NCI-H510A treated with DMSO at 0.1 percent for 48 hours (cell line): ENCODE measurements at regions not wholly inside any gene's neighbourhood (a gene's known extent, or its start where the extent isn't known, plus 50 kb on each side); places are given as distances from the start of the nearest gene placed in this dataset.
"Not testable (repeated sequence)": the region's sequence is repeated elsewhere in the genome, so short reads cannot be mapped to it uniquely, and the experiment has no call there.

Source experiments
- DNase-seq: peaks from one replicate; lab custom pipeline; 2025; lab: John Stamatoyannopoulos, UW

DNA sequence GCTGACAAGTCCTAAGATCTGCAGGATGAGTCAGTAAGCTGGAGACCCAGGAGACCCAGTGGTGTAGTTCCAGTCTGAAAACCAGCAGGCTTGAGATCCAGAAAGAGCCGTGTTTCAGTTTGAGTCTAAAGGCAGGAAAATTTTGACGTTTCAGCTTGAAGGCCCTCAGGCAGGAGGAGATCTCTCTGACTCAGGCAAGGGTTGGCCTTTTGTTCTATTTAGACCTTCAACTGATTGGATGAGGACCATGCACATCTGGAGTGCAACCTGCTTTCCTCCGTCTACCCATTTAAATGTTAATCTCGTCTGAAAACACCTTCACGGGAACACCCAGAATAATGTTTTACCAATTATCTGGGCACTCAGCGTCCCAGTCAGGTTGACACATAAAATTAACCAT, 69.5 kb downstream of the NPIPA7 start:
- DNase-seq = not testable (repeated sequence)

DNA sequence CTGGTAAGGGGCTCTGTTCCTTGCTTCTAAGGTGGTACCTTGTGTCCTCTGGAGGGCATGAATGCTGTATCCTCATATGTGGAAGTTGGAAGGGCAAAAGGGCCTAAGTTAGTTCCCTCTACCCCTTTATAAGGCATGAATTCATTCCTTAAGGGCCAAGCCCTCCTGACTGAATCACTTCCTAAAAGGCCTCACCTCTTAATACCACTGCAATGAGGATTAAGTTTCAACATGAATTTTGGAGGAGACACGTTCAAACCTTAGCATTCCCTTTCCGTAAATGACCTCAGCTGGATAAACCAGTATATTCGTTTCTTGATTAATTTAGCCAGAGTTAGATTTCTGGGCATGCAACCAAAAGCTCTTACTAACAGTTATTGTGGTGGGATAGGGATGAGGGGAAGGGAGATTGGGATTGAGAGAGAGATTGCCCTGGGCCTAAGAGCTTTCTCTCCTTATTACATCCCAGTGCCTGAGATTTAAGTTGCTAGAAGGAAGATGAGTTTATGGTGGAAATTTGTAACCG, 70.8 kb downstream of the NPIPA7 start:
- DNase-seq = not testable (repeated sequence)

DNA sequence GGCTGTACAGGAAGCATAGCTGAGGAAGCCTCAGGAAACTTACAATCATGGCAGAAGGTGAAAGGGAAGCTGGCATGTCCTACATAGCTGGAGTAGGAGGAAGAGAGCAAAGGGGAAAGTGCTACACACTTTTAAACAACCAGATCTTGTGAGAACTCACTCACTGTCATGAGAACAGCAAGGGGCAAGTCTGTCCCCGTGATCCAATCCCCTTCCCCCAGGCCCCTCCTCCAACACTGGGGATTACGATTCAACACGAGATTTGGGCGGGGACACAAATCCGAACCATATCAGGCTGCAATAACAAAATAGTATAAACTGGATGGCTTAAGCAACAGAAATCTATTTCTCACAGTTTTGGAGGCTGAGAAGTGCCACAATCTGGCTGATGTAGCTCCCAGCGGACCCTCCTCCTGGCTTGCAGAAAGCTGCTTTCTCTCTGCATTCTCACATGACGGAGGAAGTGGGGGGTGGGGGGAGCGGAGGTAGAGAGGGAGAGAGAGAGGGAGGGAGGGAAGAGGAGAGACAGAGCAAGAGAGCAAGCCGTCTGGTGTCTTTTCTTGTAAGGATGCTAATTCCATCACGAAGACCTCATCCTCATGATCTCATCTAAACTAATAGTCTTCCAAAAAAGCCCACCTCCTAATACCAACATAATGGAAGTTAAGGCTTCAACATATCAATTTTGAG, 72.9 kb downstream of the NPIPA7 start:
- not testable (repeated sequence) for DNase-seq

DNA sequence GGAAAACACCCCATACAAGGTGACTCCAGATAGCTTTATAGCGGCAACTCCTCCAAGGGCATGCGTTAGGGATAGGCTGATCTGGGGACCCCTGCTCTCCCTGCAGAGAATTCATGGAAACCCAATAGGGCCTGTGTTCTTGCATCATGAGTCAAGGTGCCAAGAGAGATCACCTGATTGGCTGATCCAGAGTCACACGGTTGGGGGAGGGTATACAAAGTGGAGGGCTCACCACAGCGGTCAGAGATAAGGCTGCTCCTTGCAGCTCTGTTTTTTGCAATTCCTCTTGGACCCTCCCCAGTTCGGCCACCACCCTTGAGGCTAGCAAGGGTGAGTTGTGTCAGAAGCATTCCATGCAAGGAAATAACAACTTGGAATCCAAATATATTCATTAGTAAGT, 79.6 kb downstream of the NPIPA7 start:
- not testable (repeated sequence) for DNase-seq

DNA sequence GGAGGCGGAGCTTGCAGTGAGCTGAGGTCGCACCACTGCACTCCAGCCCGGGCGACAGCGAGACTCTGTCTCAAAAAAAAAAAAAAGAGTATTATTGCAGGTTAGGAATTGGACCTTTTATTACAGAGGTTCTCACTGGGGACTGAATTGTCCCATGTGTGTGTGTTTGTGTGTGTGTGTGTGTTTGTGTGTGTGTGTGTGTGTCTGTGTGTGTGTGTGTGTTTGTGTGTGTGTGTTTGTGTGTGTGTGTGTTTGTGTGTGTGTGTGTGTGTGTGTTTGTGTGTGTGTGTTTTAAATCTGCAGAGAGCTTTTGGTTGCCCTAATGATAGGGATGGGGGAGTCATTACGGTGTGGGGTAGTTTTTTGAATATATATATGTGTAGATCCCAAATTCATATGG, 84.9 kb downstream of the NPIPA7 start:
- DNase-seq = not testable (repeated sequence)

DNA sequence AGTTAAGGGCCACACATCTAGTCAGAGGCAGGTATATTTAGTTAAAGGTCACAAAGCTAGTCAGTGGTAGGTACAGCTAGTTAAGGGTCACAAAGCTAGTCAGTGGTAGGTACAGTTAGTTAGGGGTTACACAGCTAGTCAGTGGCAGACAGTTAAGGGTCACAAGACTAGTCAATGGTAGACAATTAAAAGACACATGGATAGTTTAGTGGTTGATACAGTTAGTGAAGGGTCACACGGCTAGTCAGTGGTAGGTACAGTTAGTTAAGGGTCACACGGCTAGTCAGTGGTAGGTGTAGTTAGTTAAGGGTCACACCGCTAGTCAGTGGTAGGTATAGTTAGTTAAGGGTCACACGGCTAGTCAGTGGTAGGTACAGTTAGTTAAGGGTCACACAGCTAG, 110.0 kb downstream of the NPIPA7 start:
- not testable (repeated sequence) for DNase-seq

DNA sequence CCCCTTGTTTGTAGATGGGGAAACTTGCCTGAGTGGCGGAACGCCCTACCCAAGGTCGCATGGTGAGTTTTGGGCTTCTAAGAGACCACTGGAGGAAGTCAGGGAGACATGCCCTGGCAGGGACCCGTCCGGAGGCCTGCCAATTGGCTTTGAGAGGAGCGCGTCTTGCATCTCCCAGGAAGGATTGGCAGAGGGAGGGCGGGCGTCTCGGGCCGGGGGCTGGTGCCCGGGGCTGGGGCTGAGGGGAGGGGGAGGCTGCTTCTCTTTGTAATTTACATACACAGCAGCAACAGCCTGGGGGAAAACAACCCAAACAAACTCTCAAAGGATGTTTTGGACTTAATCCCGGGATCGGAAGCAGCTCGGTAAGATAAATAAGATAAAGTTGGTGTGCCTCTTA, 110.5 kb downstream of the NPIPA7 start:
- DNase-seq = not testable (repeated sequence)

DNA sequence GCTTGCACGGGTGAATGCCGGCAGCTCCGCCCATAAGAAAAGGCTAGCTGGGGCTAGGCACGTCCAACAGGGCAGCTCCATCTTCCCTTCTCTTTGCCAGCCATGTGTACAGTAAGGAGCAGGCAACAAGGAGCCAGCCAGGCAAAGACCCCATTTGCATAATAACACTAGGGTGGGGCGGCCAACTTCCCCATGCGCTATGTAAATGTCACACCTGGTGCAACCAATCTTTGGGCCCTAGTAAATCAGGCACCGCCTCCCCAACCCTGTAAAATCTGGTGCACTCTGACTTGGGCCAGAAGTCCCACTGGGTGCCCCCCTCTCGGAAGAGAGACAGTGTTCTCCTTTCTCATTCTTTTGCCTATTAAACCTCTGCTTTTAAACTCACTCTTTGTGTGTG, 115.2 kb downstream of the NPIPA7 start:
- DNase-seq = not testable (repeated sequence)

DNA sequence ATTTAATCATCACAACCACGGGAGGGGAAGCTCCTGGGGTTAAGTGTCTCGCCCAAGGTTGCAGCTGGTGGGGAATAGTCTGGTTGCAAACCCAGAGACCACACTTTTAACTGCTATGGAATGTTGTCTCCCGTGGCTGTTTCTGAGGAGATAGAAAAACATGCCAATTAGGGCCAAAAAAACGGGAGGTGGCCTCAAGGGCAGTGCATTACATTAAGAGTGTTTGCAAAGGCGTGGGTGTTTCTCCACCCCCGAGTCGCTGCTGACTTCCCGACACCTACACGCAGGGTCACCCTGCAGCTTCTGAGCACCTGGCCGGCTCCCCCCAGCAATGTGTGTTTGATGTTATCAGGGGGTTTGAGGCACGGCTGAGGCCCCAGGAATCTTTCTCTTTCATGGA, 116.1 kb downstream of the NPIPA7 start:
- DNase-seq = not testable (repeated sequence)

DNA sequence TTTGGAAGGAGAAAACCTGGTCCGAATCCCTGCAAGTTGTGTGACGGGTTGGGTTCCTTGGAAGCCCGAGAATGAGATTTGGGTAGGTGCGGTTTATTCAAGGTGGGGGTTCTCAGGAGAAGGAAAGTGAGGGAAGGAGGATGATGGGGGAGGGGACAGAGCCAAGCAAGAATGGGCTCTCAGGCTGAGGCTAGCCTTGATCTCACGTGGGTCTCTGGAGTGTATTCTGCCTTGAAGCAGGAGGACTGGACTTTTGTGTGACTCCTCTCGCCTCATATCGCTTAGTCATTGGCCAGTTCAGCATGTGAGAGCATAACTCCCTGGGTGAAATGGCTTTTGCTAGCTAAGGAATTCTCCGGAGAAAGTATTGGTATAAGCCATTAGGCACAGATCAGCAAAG, 120.9 kb downstream of the NPIPA7 start:
- not testable (repeated sequence) for DNase-seq

DNA sequence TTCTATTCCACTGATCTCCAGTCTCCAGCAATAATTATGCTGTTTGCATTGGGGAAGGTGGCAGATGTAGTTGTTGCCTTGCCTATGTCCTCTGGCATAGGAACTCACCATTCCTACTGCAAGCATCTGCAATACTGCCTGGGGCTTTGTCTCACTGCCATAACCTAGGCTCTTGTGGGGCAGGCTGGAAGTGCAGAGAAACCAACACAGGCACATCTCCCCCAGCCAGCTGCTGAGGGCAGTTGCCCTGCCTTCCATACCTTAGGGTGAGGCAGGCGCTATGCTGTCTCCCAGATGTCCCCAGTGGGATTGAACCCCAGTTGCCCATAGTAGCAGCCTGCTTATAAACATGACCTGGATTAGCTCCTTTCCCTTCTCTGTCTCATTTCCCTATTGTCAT, 128.1 kb downstream of the NPIPA7 start:
- not testable (repeated sequence) for DNase-seq

DNA sequence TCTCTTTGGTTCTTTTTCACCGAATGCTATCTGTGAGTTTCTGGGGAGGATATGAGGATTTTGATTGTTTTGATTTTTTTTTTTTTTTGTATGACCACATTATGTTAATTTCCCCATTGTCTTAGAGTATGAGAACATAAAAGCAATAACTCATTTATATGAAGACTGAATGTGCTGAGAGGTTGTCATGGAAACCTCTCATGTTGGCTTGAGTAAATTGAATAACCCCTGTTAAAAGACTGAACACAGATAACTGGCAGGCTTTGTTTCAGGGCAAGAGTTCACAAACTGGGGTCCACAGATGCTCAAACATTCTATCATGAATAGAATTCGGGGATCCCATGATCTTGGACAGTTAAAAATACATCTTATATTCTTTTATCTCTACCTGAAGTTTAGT, 129.4 kb downstream of the NPIPA7 start:
- not testable (repeated sequence) for DNase-seq

DNA sequence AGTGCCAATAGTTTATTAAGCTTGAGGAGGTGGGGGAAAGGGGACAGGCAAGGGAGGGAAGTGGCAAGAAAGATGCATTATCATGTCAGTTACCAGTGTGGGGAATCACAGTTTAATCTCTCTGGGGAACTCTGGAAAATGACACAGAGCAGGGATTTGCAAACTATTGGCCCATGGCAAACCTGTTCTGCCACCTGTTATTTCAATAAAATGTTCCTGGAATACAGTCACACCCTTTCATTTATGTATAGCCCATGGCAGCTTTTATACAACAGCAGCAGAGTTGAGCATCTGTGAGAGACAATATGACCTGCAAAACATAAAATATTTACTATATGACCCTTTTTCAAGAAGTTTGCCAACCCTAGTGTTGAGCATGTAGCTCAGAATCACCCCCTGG, 140.5 kb downstream of the NPIPA7 start:
- DNase-seq = not testable (repeated sequence)

DNA sequence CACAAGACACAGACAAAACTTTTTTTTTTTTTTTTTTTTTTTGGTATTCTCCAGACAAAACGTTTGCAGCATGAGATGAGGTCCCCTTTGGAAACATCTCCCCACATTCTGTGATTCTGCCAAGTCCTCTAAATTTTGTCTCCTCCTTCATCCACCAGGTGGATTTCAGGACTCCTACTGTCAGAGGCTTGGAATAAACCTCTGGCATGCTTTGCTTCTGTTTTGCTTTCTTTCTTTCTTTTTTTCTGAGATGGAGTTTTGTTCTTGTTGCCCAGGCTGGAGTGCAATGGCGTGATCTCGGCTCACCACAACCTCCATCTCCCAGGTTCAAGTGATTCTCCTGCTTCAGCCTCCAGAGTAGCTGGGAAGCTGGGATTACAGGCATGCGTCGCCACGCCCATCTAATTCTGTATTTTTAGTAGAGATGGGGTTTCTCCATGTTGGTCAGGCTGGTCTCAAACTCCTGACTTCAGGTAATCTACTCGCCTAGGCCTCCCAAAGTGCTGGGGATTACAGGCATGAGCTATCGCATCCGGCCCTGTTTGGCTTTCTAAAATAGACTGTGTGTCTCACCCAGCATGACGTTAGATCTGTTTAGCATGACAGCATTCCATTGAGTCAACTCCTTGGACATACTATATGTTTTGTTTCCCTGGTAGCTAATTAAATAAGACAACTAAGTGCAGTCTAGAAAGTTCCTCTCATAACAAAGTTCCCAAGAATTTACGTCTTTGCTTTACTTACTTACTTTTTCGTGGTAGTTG, 142.5 kb downstream of the NPIPA7 start:
- DNase-seq = not testable (repeated sequence)

DNA sequence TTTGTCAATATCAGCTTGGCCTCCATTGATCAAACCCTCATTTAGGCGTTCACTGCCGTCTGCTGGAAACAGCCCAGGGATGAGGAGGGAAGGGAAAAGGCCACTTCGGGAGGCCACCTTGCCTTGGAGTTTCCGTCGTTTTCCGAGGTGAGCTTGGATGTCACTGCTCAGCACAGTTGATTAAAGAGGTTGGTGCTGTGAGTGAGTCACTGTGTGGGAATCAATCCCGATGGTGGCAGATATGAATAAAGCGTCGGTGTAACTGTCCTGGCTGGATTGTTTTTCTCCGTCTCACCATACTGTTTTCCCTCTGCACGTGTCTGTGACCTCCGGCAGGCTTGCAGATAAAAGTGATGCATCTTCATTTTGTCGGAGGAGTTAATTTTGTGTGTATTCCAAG, 148.1 kb downstream of the NPIPA7 start:
- DNase-seq = not testable (repeated sequence)

DNA sequence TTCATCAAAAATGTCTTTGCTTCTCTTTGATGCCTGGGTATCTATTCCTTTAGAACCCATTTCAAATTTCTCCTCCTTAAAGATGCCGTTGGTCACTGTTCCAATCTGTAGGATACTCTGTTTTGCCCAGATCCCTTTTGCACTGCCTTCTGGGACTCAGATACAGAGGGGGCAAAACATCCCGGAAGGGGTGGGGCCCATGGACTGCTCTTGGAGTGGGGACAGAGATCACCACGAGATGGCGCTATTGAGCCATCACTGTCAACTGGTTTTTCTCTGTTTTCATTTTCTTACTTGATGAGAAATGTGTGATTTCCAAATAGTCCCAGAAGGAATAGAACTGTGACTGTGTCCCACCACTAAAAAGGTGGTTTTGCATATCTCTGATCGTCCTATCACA, 151.8 kb downstream of the NPIPA7 start:
- DNase-seq = not testable (repeated sequence)

DNA sequence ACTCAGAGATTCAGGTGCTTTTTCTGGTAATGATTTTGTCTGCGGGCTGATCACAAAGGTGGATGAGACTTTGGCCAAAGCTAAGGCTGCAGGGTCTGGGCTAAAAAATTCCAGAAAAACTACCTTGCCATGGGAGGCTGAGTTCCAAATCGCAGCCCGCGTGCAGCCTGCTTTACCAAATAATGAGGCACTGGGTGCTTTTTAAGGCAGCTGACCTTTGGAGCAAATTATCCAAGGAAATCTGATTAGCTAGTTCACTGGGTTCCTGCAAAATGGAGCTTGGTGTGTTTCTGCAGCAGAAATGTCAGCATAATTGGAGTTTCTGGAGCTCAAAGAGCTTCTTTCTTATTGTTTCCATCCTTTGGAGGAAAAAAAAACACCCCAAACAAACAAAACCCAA, 156.6 kb downstream of the NPIPA7 start:
- DNase-seq = not testable (repeated sequence)

DNA sequence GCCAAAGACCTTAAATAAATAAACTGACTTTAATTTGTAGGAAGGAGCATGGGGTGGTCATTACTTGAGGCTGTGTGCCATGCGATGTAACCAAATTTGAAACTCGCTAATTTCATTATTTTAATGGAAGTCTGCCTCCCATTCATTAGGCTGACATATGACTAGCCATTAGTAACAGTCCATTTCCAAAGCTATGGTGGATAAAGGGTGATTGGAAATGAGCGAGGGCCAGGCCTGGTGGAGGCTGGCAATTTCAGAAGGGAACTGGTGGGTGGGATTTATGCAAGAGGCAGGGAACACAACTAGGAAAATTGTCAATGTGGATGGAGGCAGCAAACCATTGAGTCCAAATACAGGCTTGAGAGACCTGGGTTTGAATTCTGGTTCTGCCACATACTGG, 157.2 kb downstream of the NPIPA7 start:
- not testable (repeated sequence) for DNase-seq

DNA sequence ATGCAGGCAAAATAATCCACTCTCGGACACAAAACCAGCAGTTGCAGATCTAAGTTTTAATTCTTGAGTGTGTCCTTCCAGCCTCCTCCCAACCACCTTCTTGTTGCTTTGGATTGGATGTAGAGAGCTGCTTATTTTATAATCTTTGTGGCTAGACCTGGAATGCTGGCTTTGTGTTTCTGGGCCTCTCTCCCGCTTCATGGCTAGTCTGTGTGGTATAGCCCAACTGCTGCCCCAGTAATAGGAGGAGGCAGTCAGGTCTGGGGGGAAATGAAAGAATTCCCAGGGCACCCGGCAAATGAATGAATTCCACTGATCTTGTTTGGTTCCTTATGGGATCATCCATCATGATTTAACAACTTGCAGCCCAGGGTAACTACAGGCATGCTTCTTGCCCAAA, 170.8 kb downstream of the NPIPA7 start:
- DNase-seq = not testable (repeated sequence)

DNA sequence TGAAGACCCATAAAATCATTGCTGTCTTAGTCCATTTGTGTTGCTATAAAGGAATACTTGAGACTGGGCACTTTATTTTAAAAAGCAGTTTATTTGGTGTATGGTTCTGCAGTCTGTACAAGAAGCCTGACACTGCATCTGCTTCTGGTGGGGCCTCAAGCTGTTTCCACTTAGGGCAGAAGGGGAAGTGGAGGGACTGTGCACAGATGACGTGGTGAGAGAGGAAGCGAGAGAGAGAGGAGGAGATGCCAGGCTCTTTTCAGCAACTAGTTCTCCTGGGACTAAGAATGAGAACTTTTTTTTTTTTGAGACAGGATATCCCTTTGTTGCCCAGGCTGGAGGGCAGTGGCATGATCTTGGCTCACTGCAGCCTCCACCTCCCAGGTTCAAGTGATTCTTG, 171.9 kb downstream of the NPIPA7 start:
- not testable (repeated sequence) for DNase-seq

DNA sequence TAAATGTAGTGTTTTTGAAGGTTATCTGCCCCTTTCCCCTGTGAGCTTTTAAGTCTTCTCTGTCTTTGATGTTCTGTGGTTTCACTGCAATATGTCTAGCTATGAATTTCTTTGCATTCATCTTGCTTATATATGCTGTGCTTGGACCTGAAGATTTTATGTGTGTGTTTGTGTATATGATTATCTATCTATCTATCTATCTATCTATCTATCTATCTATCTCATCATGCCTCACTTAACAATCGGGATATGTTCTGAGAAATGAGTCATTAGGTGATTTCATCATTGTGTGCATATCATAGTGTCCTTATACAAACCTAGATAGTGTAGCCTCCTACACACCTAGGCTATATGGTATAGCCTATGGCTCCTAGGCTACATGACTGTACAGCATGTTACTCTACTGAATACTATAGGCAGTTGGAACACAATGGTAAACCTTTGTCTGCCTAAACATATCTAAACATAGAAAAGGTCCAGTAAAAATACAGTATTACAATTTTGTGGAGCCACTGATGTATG, 173.9 kb downstream of the NPIPA7 start:
- DNase-seq = not testable (repeated sequence)

DNA sequence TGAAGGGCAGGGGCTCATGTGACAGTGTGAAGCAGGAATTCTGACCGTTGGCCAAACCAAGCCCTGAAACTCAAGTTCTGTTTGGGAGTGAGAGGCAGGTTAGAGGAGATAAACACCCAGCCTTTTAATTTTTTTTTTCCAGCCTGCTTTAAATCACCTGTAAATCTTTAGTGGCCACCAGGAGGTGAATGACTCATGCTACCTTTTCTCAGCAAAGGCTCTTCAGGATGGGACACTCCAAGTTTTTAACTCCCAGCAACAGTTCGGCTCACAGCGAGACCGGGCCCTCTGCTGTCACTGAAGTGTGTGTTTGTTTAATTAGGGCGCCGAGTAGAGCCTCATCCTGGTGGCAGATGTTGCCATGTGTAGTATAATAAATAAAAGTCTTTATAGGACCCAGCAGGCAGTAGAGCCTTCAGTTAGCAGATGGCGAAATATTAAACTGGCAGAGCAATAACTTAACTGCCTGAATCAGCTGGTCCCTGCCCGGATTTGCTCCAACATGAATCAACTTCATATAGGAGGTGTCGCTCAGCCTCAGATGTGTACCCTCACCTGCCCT, 180.3 kb downstream of the NPIPA7 start:
- not testable (repeated sequence) for DNase-seq

DNA sequence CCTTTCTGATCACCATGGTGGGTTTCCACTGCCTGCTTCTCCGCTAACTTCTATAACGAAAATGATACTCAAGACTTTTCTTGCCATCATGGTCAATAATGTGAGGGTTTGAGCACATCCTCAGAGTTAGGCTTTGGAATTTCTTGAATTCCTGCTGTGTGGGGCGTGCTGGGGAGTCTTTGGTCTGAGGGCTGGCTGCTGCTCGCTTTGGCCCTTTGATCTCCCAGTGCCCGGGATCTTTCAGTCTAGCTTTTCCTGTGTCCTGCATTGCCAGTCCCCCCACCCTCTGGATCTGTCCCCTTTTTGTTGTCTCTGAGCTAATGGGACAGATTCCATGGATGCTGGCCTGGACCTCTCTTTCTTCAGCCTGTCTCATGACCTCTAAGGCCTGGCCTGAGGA, 182.6 kb downstream of the NPIPA7 start:
- DNase-seq = not testable (repeated sequence)
